ENCODE measurements at regions not wholly inside any gene's neighbourhood (a gene's known extent, or its start where the extent isn't known, plus 50 kb on each side); places are given as distances from the start of the nearest gene placed in this dataset.

DNA sequence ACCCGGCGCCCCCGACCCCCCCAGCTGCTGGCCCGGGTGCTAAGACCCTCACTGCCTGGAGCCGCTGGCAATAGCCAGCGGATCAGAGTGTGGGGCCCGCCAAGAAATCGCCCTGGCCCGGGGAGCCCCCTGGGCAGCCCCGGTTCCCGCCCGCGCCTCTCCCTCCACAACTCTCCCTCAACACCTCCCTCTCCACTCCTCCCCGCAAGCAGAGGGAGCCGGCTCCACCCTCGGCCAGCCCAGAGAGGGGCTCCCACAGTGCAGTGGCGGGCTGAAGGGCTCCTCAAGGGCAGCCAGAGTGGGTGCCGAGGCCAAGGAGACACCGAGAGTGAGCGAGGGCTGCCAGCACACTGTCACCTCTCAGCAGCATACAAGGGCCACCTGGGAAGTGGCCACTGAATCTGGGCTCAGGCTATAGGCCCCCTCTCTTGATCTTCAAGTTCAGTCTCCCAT, 385.5 kb downstream of the SEC14L1 start:
- DNase-seq (ENCODE audit: low spot score), result no peak
- Mint-ChIP-seq H3K4me1 (ENCODE audit: unreplicated experiment) (no peaks in the 10 kb centered on the region), H3K9me3 (ENCODE audit: unreplicated experiment) (no peaks in the 10 kb centered on the region), H3K27me3 (ENCODE audit: unreplicated experiment) (peaks cover 10% of the 10 kb centered on the region), H3K36me3 (ENCODE audit: low read depth, unreplicated experiment) (peaks cover 15% of the 10 kb centered on the region), H3K4me3 (ENCODE audit: unreplicated experiment) (no peak overlapping the region), H3K27ac (ENCODE audit: unreplicated experiment) (no peak overlapping the region)
- TF ChIP-seq, protein P1, sequence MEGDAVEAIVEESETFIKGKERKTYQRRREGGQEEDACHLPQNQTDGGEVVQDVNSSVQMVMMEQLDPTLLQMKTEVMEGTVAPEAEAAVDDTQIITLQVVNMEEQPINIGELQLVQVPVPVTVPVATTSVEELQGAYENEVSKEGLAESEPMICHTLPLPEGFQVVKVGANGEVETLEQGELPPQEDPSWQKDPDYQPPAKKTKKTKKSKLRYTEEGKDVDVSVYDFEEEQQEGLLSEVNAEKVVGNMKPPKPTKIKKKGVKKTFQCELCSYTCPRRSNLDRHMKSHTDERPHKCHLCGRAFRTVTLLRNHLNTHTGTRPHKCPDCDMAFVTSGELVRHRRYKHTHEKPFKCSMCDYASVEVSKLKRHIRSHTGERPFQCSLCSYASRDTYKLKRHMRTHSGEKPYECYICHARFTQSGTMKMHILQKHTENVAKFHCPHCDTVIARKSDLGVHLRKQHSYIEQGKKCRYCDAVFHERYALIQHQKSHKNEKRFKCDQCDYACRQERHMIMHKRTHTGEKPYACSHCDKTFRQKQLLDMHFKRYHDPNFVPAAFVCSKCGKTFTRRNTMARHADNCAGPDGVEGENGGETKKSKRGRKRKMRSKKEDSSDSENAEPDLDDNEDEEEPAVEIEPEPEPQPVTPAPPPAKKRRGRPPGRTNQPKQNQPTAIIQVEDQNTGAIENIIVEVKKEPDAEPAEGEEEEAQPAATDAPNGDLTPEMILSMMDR (IDR thresholded peaks at IDR 0.05; ENCODE audit: unreplicated experiment), result no peak

DNA sequence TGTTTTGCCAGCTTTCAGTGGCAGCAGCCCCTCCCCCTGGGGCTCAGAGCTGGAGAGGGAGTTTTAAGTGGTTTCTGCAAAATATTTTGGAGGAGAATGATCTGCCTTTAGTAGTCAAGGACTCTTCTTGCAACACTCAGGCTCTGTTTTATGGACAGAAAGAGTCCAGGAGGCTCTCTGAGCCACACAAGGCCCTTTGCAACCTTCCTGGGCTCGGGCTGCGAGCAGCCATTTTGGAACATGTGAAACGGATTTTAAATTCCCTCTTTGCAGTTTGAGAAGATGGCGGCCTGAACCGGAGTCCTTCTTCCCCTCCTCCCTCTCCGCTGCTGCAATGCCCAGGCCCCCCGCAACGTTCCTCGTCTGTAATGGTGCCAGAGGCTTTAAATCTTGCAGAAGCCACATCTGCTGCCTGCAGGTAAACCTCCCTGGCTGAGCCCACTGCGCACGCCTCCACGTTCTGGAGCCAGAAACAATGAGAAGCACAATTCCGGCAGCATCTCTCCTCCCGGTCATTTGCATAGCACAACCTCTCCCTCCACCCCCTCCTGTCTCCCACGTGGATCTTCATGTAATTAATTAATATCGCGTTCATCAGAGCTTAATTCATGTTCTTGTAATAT, 386.1 kb downstream of the SEC14L1 start:
- DNase-seq (ENCODE audit: low spot score), result no peak
- Mint-ChIP-seq H3K4me1 (ENCODE audit: unreplicated experiment) (no peaks in the 10 kb centered on the region), H3K27ac (ENCODE audit: unreplicated experiment) (no peak overlapping the region), H3K9me3 (ENCODE audit: unreplicated experiment) (no peaks in the 10 kb centered on the region), H3K4me3 (ENCODE audit: unreplicated experiment) (no peak overlapping the region), H3K36me3 (ENCODE audit: low read depth, unreplicated experiment) (peaks cover 15% of the 10 kb centered on the region), H3K27me3 (ENCODE audit: unreplicated experiment) (peaks cover 10% of the 10 kb centered on the region)
- TF ChIP-seq, protein P1 (IDR thresholded peaks at IDR 0.05; ENCODE audit: unreplicated experiment), result no peak

DNA sequence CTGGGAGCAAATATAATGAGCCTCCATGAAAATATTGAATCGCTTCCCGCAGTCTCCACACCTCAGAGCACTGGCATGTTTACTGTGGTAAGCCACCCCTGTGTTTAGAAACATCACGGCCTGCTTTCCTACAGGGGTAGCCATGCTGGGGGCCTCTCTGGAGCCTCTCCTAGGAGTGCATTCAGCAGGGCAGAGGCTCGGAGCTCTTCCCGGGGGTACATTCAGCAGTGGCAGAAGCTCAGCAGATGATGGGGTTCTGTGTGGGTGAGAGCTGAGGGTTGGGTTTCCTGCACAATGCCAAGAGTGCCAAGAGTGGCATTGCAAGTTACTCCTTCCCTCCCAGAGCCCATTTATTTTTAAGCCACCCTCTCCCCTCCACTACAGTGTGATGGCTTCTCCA, 386.6 kb downstream of the SEC14L1 start:
- Mint-ChIP-seq H3K27me3 (ENCODE audit: unreplicated experiment) (peaks cover 12% of the 10 kb centered on the region), H3K4me3 (ENCODE audit: unreplicated experiment) (no peak overlapping the region)

DNA sequence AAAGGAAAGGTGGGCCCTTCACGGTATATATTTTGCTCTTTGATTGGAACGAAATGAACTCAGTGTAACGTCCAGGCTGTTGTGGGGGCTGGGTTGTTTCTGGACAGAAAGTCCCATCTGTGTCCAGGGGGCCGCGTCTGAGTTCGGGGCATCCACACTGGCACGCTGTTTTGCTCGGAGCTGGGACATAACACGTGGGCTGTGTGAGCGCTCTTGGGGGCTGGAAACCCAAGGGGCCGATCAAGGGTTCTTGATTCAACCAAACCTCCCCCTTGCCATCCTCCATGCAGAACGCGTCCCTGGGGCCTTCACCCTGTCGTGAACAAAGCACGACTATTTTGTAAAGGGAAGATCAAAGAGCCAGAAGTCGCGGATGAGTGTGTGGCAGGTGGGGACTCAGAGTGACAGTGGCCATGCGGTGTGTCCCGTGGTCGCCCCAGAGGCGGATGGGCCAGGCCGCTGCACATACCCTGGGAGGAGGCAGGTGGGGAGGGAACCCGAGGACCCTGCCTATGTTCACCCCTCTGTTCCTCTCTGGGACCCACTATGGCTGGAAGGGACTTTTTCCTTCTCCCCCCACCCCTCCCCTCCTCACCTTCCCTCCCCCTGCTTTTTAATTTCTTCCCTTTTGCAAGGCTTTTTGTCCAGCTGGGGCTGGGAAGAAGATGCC, 387.2 kb downstream of the SEC14L1 start:
- TF ChIP-seq, protein P1 (IDR thresholded peaks at IDR 0.05; ENCODE audit: unreplicated experiment), result no peak
- H3K9me3 Mint-ChIP-seq (ENCODE audit: unreplicated experiment), result no peaks in the 10 kb centered on the region
- no peak overlapping the region for H3K4me3 Mint-ChIP-seq (ENCODE audit: unreplicated experiment)
- H3K4me1 Mint-ChIP-seq (ENCODE audit: unreplicated experiment), result no peaks in the 10 kb centered on the region
- no peak for DNase-seq (ENCODE audit: low spot score)
- peaks cover 15% of the 10 kb centered on the region for H3K36me3 Mint-ChIP-seq (ENCODE audit: low read depth, unreplicated experiment)
- H3K27ac Mint-ChIP-seq (ENCODE audit: unreplicated experiment), result no peak overlapping the region
- peaks cover 14% of the 10 kb centered on the region for H3K27me3 Mint-ChIP-seq (ENCODE audit: unreplicated experiment)

More for the DNA sequence above, 386.6 kb downstream of the SEC14L1 start:
- H3K27ac Mint-ChIP-seq (ENCODE audit: unreplicated experiment), result no peak overlapping the region
- TF ChIP-seq, protein P1 (IDR thresholded peaks at IDR 0.05; ENCODE audit: unreplicated experiment), result no peak
- no peaks in the 10 kb centered on the region for H3K4me1 Mint-ChIP-seq (ENCODE audit: unreplicated experiment)
- H3K9me3 Mint-ChIP-seq (ENCODE audit: unreplicated experiment), result no peaks in the 10 kb centered on the region
- H3K36me3 Mint-ChIP-seq (ENCODE audit: low read depth, unreplicated experiment), result peaks cover 15% of the 10 kb centered on the region
- DNase-seq (ENCODE audit: low spot score), result no peak
